ENCODE measurements at regions not wholly inside any gene's neighbourhood (a gene's known extent, or its start where the extent isn't known, plus 50 kb on each side); places are given as distances from the start of the nearest gene placed in this dataset.

- TF ChIP-seq SIX5 (IDR thresholded peaks at IDR 0.05; ENCODE audit: low read depth, low read length) (no peak), POLR2AphosphoS5 (IDR thresholded peaks at IDR 0.05; ENCODE audit: low read depth, low read length) (no peak)
Measured at GRCh38 chr1:59032228-59032627, 248.4 kb upstream of the JUN start (continued).

Measured in H1 (cell line).